AG04450 (cell line): ENCODE measurements at regions not wholly inside any gene's neighbourhood (a gene's known extent, or its start where the extent isn't known, plus 50 kb on each side); places are given as distances from the start of the nearest gene placed in this dataset.
"Not testable (repeated sequence)": the region's sequence is repeated elsewhere in the genome, so short reads cannot be mapped to it uniquely, and the experiment has no call there.

ENCODE experiments used
- CTCF ChIA-PET: fragments of 300-600, 350-600 bp; formaldehyde crosslinking; extraction: SDS; loops from one replicate; lab custom pipeline; 2022; ENCODE audit warnings: antibody characterized with exemption, inconsistent platforms; lab: Charles Lee
- POLR2A ChIA-PET: fragments of 350-600 bp; formaldehyde crosslinking; extraction: SDS; loops from one replicate; lab custom pipeline; 2021; ENCODE audit warnings: antibody characterized with exemption, inconsistent platforms; lab: Yijun Ruan, JAX
- DNase-seq: peaks from one replicate; pipeline ENCODE4 v3.0.0-alpha.2; 2011; ENCODE audit warnings: low read depth, low spot score
- H3K27ac ChIP-seq: one replicate; pipeline ENCODE4 v1.5.1; 2012; ENCODE audit warnings: low read depth, low read length, control low read depth
- H3K27me3 ChIP-seq: one replicate; pipeline ENCODE4 v1.6.0; 2012; ENCODE audit warnings: low read length; ENCODE audit not compliant: control insufficient read depth, insufficient read depth
- H3K4me3 ChIP-seq: 2 replicates; pipeline ENCODE4 v1.5.1; 2011; ENCODE audit warnings: mild to moderate bottlenecking, low read depth, low read length, control low read depth
- H3K9me3 ChIP-seq: 2 replicates; pipeline ENCODE4 v1.5.1; 2012; ENCODE audit warnings: low read length; ENCODE audit not compliant: control insufficient read depth, insufficient read depth
- CTCF ChIP-seq: IDR thresholded peaks from 2 replicates; pipeline ENCODE4 v1.5.1; 2011; ENCODE audit warnings: low read depth, low read length, control low read depth, inconsistent platforms

DNA sequence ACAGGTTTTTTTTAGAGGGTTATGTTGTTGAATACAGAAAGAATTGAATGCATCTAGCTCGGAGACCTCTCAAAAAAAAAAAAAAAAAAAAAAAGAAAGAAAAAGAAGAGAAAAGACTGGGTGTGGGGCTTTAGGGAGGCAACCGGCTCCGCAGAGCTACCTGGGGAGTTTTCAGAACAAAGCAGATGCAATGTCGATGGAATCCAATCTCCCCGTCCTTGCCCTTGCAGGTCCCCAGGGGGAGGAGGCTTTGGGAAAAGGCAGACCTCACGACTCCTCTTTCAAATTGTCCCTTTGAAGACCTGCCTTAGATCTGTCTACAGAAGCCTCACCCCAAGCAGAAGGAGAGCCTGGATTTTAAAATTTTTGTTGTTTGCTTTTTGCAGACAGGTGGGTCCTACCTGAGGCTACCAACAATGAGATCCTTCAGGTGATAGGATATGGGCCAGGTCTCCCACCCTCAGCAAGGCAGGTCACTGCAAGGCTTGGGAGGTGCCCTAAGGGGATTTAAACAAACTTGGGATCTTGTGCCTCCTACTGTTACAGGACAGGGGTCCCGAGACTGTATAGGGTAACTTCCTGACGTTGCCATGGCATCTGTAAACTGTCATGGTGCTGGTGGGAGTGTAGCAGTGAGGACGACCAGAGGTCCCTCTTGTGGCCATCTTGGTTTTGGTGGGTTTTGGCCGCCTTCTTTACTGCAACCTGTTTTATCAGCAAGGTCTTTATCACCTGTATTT is 75.2 kb upstream of the PRKX start:
- peaks cover 3% of the 10 kb centered on the region for H3K27me3 ChIP-seq
- POLR2A ChIA-PET, result no interaction called here
- CTCF ChIA-PET, result no interaction called here
- no peak overlapping the region for H3K27ac ChIP-seq
- H3K4me3 ChIP-seq, result no peak overlapping the region
- no peak for DNase-seq
- peak; percentile 15; the same call in 1 of the 2 replicates for TF ChIP-seq CTCF
- no peaks in the 10 kb centered on the region for H3K9me3 ChIP-seq

DNA sequence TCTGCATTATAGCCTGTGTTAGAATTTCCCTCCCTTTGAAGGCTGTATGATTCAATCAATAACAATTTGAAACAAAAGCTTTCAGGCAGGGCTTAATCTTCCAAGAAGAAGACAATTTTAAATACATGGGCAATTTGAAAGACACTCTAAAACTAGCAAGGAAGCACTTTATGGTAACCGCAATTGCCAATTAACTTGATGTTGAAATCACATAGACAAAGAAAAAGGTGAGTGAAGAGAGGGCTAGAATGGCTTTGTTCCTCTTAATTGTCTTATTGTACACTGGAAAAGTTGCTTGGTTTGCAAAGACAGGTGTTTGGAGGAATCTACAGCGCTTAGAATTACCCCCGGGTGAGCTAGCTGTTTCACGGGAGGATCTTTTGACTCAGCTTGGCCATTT is 74.4 kb upstream of the PRKX start:
- Histone ChIP-seq H3K27ac (no peak overlapping the region), H3K27me3 (peaks cover 3% of the 10 kb centered on the region), H3K9me3 (no peaks in the 10 kb centered on the region), H3K4me3 (no peak overlapping the region)
- no peak for DNase-seq
- no peak for TF ChIP-seq CTCF
- ChIA-PET POLR2A (no interaction called here), CTCF (no interaction called here)

GRCh38 chrX:3785822-3786221 is 72.4 kb upstream of the PRKX start:
- H3K9me3 ChIP-seq, DNase-seq, H3K27ac ChIP-seq, H3K27me3 ChIP-seq, CTCF ChIA-PET, H3K4me3 ChIP-seq, POLR2A ChIA-PET: not testable (repeated sequence)

- Histone ChIP-seq H3K4me3 (no peak overlapping the region), H3K9me3 (no peaks in the 10 kb centered on the region), H3K27ac (no peak overlapping the region), H3K27me3 (no peaks in the 10 kb centered on the region)
- TF ChIP-seq CTCF, result no peak
- DNase-seq, result no peak
- CTCF ChIA-PET, result no interaction called here
- POLR2A ChIA-PET, result no interaction called here
Observed at GRCh38 chrX:3780564-3780963, 67.1 kb upstream of the PRKX start.

GRCh38 chrX:3779546-3779945 is 66.1 kb upstream of the PRKX start:
- TF ChIP-seq CTCF, result no peak
- Histone ChIP-seq H3K27me3 (no peaks in the 10 kb centered on the region), H3K27ac (no peak overlapping the region), H3K9me3 (no peaks in the 10 kb centered on the region), H3K4me3 (no peak overlapping the region)
- no peak for DNase-seq
- POLR2A ChIA-PET, result no interaction called here
- CTCF ChIA-PET, result no interaction called here
